Astrocyte (in vitro differentiated cells and primary cell): ENCODE measurements at regions not wholly inside any gene's neighbourhood (a gene's known extent, or its start where the extent isn't known, plus 50 kb on each side); places are given as distances from the start of the nearest gene placed in this dataset.

ENCODE experiments used
- DNase-seq: peaks from one replicate; pipeline ENCODE4 v3.0.0-alpha.2; 2010; ENCODE audit warnings: low read depth
- FAIRE-seq: peaks from 2 replicates; lab custom pipeline; 2011; peaks lifted over from hg19 to GRCh38; lab: Jason Lieb, UNC
- H2AFZ ChIP-seq: 2 replicates; pipeline ENCODE4 v1.6.0; 2012; ENCODE audit warnings: low read depth, low read length, inconsistent platforms
- H3K27ac ChIP-seq: 2 replicates; pipeline ENCODE4 v1.5.1; 2011; ENCODE audit warnings: low read depth, low read length, inconsistent platforms
- H3K27me3 ChIP-seq: 2 replicates; pipeline ENCODE4 v1.6.0; 2011; ENCODE audit warnings: low read length, inconsistent platforms; ENCODE audit not compliant: insufficient read depth
- H3K36me3 ChIP-seq: 2 replicates; pipeline ENCODE4 v1.5.1; 2011; ENCODE audit warnings: low read length, inconsistent platforms; ENCODE audit not compliant: insufficient read depth
- H3K4me1 ChIP-seq: 2 replicates; pipeline ENCODE4 v1.5.1; 2011; ENCODE audit warnings: low read length, inconsistent platforms; ENCODE audit not compliant: insufficient read depth
- H3K4me2 ChIP-seq: 2 replicates; pipeline ENCODE4 v1.6.0; 2012; ENCODE audit warnings: low read length, inconsistent platforms
- H3K4me3 ChIP-seq: 2 replicates; pipeline ENCODE4 v1.5.1; 2011; ENCODE audit warnings: low read depth, mild to moderate bottlenecking, low read length, inconsistent platforms; ENCODE audit not compliant: insufficient read depth
- H3K79me2 ChIP-seq: 2 replicates; pipeline ENCODE4 v1.6.0; 2012; ENCODE audit warnings: mild to moderate bottlenecking, low read length, inconsistent platforms; ENCODE audit not compliant: insufficient read depth
- H3K9ac ChIP-seq: 2 replicates; pipeline ENCODE4 v1.6.0; 2012; ENCODE audit warnings: mild to moderate bottlenecking, low read length, inconsistent platforms
- H3K9me3 ChIP-seq: 2 replicates; pipeline ENCODE4 v1.5.1; 2012; ENCODE audit warnings: low read depth, mild to moderate bottlenecking, low read length, inconsistent platforms; ENCODE audit not compliant: insufficient read depth
- H4K20me1 ChIP-seq: 2 replicates; pipeline ENCODE4 v1.6.0; 2012; ENCODE audit warnings: low read length, inconsistent platforms; ENCODE audit not compliant: insufficient read depth
- H3K27ac Mint-ChIP-seq: one replicate; pipeline ENCODE4 v1.8.0; 2021; ENCODE audit warnings: mild to moderate bottlenecking, mixed read lengths; ENCODE audit not compliant: unreplicated experiment
- H3K27me3 Mint-ChIP-seq: one replicate; pipeline ENCODE4 v1.8.0; 2021; ENCODE audit warnings: low read depth, mixed read lengths; ENCODE audit not compliant: unreplicated experiment
- H3K36me3 Mint-ChIP-seq: one replicate; pipeline ENCODE4 v1.8.0; 2021; ENCODE audit warnings: low read depth, mixed read lengths; ENCODE audit not compliant: unreplicated experiment
- H3K4me1 Mint-ChIP-seq: one replicate; pipeline ENCODE4 v1.8.0; 2021; ENCODE audit warnings: low read depth, mixed read lengths; ENCODE audit not compliant: unreplicated experiment
- H3K4me3 Mint-ChIP-seq: one replicate; pipeline ENCODE4 v1.8.0; 2021; ENCODE audit warnings: mild to moderate bottlenecking, moderate library complexity, mixed read lengths; ENCODE audit not compliant: unreplicated experiment
- H3K9me3 Mint-ChIP-seq: one replicate; pipeline ENCODE4 v1.8.0; 2021; ENCODE audit warnings: mild to moderate bottlenecking, mixed read lengths; ENCODE audit not compliant: unreplicated experiment
- EZH2 ChIP-seq: IDR thresholded peaks from 2 replicates; pipeline ENCODE4 v1.6.1; 2012; ENCODE audit warnings: mild to moderate bottlenecking, low read length, inconsistent platforms; ENCODE audit not compliant: insufficient read depth
- TF ChIP-seq, protein P1 (sequence below): IDR thresholded peaks from 2 replicates; pipeline ENCODE4 v1.5.1; 2011; ENCODE audit warnings: low read depth, mild to moderate bottlenecking, inconsistent platforms, low read length, moderate library complexity; ENCODE audit not compliant: insufficient read depth

DNA sequence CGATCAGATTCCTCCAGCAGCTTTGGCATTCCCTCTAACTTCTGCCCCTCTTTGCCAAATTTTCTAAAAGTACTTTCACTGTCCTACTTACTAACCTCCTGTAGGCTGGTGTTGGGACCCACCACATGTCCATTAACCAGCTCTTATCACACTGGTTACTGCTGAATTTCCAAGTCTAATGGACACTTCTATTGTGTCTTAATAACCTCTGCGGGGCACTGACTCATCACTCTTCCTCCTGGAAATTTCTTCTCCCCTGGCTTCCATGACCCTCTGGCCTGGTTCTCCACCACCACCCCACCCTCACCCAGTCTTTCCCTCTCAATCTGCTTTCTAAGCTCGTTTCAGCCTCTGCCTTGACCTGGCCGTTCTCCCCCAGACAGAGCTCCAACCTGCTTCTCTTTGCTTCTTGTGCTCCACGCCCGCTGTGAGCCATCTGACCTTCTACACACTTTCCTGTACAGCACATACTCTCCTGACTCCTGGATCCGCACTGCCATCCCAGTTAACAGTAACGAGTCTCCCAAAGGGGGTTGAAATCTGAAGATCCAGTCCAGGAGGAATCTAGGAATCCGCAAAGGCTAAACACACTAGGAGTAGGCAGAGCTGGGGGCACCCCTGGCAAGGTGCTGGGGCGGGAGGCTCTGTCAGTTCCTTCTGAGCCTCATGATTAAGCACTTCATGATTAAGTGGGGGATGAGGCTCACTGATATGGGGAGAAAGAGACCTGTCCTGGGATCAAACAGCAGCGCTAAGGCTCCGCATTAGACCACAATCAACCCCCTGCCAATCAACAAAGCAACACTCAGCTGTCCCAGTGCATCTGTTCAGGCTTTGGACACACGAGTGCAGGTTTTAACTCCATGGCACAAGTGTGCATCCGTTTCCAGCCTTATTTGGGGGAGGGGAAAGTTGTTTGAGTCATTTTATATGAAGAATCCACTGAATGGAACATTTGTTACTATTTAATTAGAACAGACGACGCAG lies 146.3 kb downstream of the LY86 start:
- no peaks in the 10 kb centered on the region for H4K20me1 ChIP-seq
- Mint-ChIP-seq H3K4me1 (peaks cover 8% of the 10 kb centered on the region), H3K36me3 (no peaks in the 10 kb centered on the region), H3K4me3 (no peak overlapping the region), H3K27ac (no peak overlapping the region), H3K9me3 (no peaks in the 10 kb centered on the region), H3K27me3 (peaks cover 11% of the 10 kb centered on the region)
- H3K9me3 ChIP-seq, result no peaks in the 10 kb centered on the region
- H2AFZ ChIP-seq, result no peak overlapping the region
- no peak for FAIRE-seq
- H3K4me1 ChIP-seq, result peaks cover 5% of the 10 kb centered on the region
- H3K27ac ChIP-seq, result no peak overlapping the region
- H3K4me2 ChIP-seq, result no peak overlapping the region
- no peaks in the 10 kb centered on the region for H3K36me3 ChIP-seq
- H3K4me3 ChIP-seq, result no peak overlapping the region
- no peaks in the 10 kb centered on the region for H3K27me3 ChIP-seq
- no peaks in the 10 kb centered on the region for H3K79me2 ChIP-seq
- TF ChIP-seq EZH2, result no peak
- TF ChIP-seq, protein P1, sequence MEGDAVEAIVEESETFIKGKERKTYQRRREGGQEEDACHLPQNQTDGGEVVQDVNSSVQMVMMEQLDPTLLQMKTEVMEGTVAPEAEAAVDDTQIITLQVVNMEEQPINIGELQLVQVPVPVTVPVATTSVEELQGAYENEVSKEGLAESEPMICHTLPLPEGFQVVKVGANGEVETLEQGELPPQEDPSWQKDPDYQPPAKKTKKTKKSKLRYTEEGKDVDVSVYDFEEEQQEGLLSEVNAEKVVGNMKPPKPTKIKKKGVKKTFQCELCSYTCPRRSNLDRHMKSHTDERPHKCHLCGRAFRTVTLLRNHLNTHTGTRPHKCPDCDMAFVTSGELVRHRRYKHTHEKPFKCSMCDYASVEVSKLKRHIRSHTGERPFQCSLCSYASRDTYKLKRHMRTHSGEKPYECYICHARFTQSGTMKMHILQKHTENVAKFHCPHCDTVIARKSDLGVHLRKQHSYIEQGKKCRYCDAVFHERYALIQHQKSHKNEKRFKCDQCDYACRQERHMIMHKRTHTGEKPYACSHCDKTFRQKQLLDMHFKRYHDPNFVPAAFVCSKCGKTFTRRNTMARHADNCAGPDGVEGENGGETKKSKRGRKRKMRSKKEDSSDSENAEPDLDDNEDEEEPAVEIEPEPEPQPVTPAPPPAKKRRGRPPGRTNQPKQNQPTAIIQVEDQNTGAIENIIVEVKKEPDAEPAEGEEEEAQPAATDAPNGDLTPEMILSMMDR, result no peak
- peak; percentile 28 for DNase-seq
- H3K9ac ChIP-seq, result no peak overlapping the region

DNA sequence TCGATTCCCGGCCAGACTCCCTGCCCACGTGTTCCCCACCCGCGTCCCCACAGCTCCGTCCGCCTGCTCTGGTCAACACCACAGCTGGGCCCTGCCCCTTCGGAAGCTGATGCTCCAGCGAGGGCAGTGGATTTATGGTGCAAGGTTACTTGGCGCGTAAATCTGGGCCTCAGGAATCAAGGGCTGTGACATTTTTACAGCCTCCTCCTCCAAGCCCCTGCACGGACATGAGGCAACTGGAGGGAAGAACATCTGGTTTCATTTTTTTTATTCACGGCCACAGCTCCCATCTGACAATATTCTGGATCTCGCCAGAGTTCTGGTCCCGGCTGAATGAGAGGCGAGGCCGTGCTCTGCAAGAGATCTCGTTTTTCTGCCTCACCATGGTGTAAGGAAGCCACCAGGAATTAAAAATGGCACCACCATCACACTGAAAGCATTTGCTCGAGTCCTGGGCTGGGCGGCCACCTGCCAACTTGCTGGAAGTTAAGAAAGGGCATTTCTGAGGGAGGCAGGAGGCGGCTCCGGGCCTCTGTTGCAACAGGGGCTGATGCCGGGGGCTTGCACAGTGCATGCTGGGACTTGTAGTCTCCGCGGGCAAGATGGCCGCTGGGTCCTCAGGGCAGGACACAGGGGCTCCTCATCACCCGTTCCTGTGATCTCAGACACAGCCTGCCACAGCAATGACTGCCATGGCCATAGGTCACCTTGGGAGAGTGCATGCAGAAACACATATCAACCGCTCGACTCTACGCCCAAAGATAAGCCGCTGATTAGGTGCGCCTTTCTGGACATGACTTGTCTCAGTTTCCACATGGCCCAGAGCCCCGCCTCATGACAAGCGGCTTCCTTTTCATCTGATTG lies 148.5 kb downstream of the LY86 start:
- peak overlapping the region; percentile 55 for H2AFZ ChIP-seq
- peak overlapping the region; percentile 32 for H3K4me3 ChIP-seq
- H3K27ac Mint-ChIP-seq, result no peak overlapping the region
- peak overlapping the region; percentile 62 for H3K4me2 ChIP-seq
- H3K36me3 ChIP-seq, result no peaks in the 10 kb centered on the region
- no peaks in the 10 kb centered on the region for H3K27me3 ChIP-seq
- FAIRE-seq, result no peak
- no peak for TF ChIP-seq EZH2
- TF ChIP-seq, protein P1, result no peak
- no peak overlapping the region for H3K9ac ChIP-seq
- H4K20me1 ChIP-seq, result no peaks in the 10 kb centered on the region
- H3K36me3 Mint-ChIP-seq, result no peaks in the 10 kb centered on the region
- no peaks in the 10 kb centered on the region for H3K9me3 ChIP-seq
- no peak for DNase-seq
- H3K4me1 ChIP-seq, result no peaks in the 10 kb centered on the region
- H3K4me3 Mint-ChIP-seq, result no peak overlapping the region
- H3K79me2 ChIP-seq, result no peaks in the 10 kb centered on the region
- H3K9me3 Mint-ChIP-seq, result no peaks in the 10 kb centered on the region
- no peak overlapping the region for H3K27ac ChIP-seq
- H3K27me3 Mint-ChIP-seq, result peaks cover 11% of the 10 kb centered on the region
- peaks cover 8% of the 10 kb centered on the region for H3K4me1 Mint-ChIP-seq
